Tibial nerve (tissue), 4 donors: ENCODE measurements at regions not wholly inside any gene's neighbourhood (a gene's known extent, or its start where the extent isn't known, plus 50 kb on each side); places are given as distances from the start of the nearest gene placed in this dataset.

Experiments used
- CTCF ChIP-seq, 5 experiments: fragments of 200-600 bp in 3 of 5; fragments of 450-650 bp in 2 of 5; sonication (generic) in 3 of 5; IDR thresholded peaks; one replicate each; pipeline ENCODE4 v1.5.1; 2016 to 2019; ENCODE audit warnings: antibody characterized with exemption in 5 of 5, mild to moderate bottlenecking in 3 of 5, moderate library complexity in 2 of 5
- EP300 ChIP-seq, 2 donors: sonication (generic); formaldehyde crosslinking; IDR thresholded peaks; one replicate each; pipeline ENCODE4 v1.6.1; 2017; ENCODE audit warnings: antibody characterized with exemption in 2 of 2, mild to moderate bottlenecking in 1 of 2
- POLR2A ChIP-seq, 2 donors: fragments of 450-650 bp; IDR thresholded peaks; one replicate each; pipeline ENCODE4 v1.6.1; 2017; ENCODE audit warnings: antibody characterized with exemption in 2 of 2, mild to moderate bottlenecking in 2 of 2, moderate library complexity in 2 of 2

GRCh38 chr18:34606851-34607250 is 103.2 kb upstream of the DTNA start:
- TF ChIP-seq POLR2A (IDR thresholded peaks at IDR 0.05) (no peak), CTCF (IDR thresholded peaks at IDR 0.05) (no peak), EP300 (IDR thresholded peaks at IDR 0.05) (no peak)
